T-helper 2 cell treated with Interferon-gamma antibody and Interleukin-4, amounts not matched to agents 5 μg/mL and 100 μg/mL, for 36 hours (primary cell): ENCODE measurements at regions not wholly inside any gene's neighbourhood (a gene's known extent, or its start where the extent isn't known, plus 50 kb on each side); places are given as distances from the start of the nearest gene placed in this dataset.

ENCODE experiments used
- DNase-seq: peaks from one replicate; pipeline ENCODE4 v3.0.0; 2021; ENCODE audit warnings: low spot score
- H3K27ac Mint-ChIP-seq: one replicate; pipeline ENCODE4 v1.8.0; 2021; ENCODE audit warnings: mild to moderate bottlenecking, mixed read lengths
- H3K27me3 Mint-ChIP-seq: one replicate; pipeline ENCODE4 v1.8.0; 2021; ENCODE audit warnings: low read depth, mixed read lengths
- H3K36me3 Mint-ChIP-seq: one replicate; pipeline ENCODE4 v1.8.0; 2021; ENCODE audit warnings: low read depth, mixed read lengths
- H3K4me1 Mint-ChIP-seq: one replicate; pipeline ENCODE4 v1.8.0; 2021; ENCODE audit warnings: low read depth, mixed read lengths
- H3K4me3 Mint-ChIP-seq: one replicate; pipeline ENCODE4 v1.8.0; 2022; ENCODE audit warnings: mild to moderate bottlenecking, moderate library complexity, mixed read lengths
- H3K9me3 Mint-ChIP-seq: one replicate; pipeline ENCODE4 v1.8.0; 2021; ENCODE audit warnings: mixed read lengths

DNA sequence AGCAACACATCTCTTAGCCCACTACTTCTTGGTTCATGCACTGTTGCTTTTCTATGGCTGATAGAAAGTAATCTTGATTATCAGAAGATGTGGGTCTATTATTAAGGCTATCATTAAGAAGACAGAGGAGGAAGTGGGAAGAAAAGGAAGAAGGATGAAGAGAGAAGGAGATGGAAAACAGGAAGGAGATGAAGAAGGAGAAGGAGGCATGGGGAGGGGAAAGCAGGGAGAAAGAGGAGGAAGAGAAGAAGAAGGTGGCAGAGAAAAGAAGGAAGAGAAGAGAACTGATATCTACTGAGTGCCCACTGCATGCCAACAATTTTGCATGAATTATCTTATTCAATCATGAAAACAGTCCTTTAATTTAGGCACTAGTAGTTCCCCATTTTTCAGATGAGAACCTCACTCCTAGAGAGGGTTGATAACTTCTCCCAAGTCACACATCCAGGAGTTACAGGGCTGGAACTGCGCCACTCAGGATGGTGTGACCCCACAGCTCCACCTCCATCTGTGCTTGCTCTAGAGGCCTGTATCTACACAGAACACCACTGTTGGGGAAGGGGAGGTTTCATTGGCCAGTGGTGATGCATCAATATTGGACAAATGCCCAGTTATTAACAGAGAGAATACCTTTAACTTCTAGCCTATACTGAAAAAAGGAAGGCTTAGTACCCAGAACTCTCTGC is 147.4 kb downstream of the CXCL12 start:
- no peak for DNase-seq
- no peak overlapping the region for H3K4me3 Mint-ChIP-seq
- no peaks in the 10 kb centered on the region for H3K27me3 Mint-ChIP-seq
- H3K9me3 Mint-ChIP-seq: no peaks in the 10 kb centered on the region
- no peaks in the 10 kb centered on the region for H3K4me1 Mint-ChIP-seq
- H3K36me3 Mint-ChIP-seq: no peaks in the 10 kb centered on the region
- no peak overlapping the region for H3K27ac Mint-ChIP-seq

DNA sequence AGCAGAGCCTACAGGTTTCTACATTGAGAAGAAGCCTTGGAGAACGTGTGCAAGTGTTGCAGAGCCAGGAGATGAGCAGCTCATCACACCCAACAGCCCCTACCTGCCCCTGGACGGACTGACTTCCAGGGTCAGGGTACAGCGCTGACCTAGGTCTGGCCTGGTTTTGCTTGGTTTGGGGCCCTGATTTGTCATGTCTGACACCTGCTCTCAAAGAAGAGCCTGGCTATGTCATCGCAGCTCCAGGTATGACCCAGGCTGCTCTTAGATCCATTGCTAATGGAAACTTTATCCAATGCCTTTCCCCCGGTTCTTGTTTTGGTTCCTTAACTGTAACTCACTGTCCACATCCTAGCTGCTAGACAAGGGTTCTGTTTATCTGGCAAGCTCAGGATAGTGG is 149.5 kb downstream of the CXCL12 start:
- H3K36me3 Mint-ChIP-seq: no peaks in the 10 kb centered on the region

GRCh38 chr10:44234483-44234875 is 150.4 kb downstream of the CXCL12 start:
- H3K27me3 Mint-ChIP-seq: no peaks in the 10 kb centered on the region
- H3K9me3 Mint-ChIP-seq: no peaks in the 10 kb centered on the region
- DNase-seq: no peak
- H3K4me1 Mint-ChIP-seq: no peaks in the 10 kb centered on the region
- H3K4me3 Mint-ChIP-seq: no peak overlapping the region
- no peak overlapping the region for H3K27ac Mint-ChIP-seq
- no peaks in the 10 kb centered on the region for H3K36me3 Mint-ChIP-seq

More for the DNA sequence above, 149.5 kb downstream of the CXCL12 start:
- H3K4me1 Mint-ChIP-seq: no peaks in the 10 kb centered on the region
- H3K9me3 Mint-ChIP-seq: no peaks in the 10 kb centered on the region
- no peak overlapping the region for H3K4me3 Mint-ChIP-seq
- H3K27ac Mint-ChIP-seq: no peak overlapping the region
- no peaks in the 10 kb centered on the region for H3K27me3 Mint-ChIP-seq
- no peak for DNase-seq

DNA sequence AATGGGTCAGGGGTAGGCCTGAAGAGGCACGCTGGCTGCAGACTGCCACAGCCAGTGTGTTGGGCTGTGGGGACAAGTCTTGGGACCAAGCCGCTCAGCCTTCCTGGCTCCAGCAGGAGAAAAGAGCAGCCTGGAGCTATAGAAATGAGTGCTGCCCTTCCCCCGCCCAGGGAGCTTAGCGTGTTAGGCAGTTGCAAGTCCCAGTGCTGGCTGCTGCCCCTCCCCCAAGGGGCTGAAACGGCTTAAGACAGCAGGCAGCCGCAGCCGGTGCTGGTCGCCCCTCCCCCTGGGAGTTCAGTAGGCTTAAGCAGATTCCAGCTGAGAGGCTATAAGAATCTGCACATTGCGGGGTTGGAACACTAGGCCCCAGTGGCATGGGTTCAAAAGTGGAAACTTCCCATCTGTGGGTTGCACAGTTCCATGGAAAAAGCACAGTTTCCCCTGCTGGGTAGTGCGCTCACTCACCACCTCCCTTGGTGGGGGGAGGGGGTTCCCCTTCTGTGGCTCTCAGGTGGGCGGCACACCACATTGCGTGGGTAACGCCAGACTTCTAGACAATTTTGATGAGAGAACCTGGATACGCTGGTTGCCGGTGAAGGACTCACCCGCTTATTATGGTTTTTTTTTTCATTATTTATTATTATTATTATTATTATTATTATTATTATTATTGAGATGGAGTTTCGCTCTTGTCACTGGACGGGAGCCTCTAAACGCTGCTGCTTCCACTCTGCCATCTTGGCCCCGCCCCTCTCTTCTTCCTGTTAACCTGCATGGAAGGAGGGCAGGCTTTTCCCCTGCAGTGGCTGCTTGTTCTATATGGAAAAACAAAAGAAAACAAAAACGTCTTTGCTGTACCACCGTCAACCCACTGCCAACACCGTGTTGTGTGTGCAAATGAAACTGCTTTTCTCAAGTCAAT is 151.1 kb downstream of the CXCL12 start:
- H3K36me3 Mint-ChIP-seq: no peaks in the 10 kb centered on the region
- H3K4me3 Mint-ChIP-seq: no peak overlapping the region
- H3K9me3 Mint-ChIP-seq: no peaks in the 10 kb centered on the region
- DNase-seq: no peak
- H3K27me3 Mint-ChIP-seq: no peaks in the 10 kb centered on the region
- H3K4me1 Mint-ChIP-seq: no peaks in the 10 kb centered on the region
- H3K27ac Mint-ChIP-seq: no peak overlapping the region

DNA sequence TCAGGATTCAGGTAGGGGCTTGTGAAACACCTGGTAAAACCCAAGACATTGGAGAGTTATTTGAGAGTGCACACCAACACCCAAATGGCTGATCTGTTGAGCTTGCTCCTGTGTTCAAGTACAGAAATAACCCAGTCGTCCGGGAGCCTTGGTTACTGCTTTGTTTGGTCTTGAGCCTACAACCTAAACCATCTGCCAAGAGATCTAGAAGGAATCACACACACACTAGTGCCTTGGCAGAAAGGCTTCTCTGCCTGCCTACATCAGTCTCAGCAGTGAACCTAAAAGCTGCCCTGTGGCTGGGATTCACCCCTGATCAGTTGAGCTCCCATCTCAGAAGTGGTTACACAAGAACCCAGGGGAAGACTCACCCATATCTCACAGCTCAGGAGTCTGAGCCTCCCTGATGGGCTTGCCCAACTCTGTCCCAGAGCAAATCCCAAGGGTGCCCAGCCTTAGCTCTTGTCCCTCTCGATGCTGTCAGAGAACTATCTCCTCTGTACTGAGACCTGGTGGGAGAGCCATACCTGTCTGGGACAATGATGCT is 167.6 kb downstream of the CXCL12 start:
- no peak overlapping the region for H3K4me3 Mint-ChIP-seq
- no peaks in the 10 kb centered on the region for H3K27me3 Mint-ChIP-seq
- H3K4me1 Mint-ChIP-seq: no peaks in the 10 kb centered on the region
- no peak for DNase-seq
- no peak overlapping the region for H3K27ac Mint-ChIP-seq
- no peaks in the 10 kb centered on the region for H3K9me3 Mint-ChIP-seq
- no peaks in the 10 kb centered on the region for H3K36me3 Mint-ChIP-seq

- Mint-ChIP-seq H3K27ac (no peak overlapping the region), H3K36me3 (no peaks in the 10 kb centered on the region), H3K27me3 (no peaks in the 10 kb centered on the region), H3K4me1 (no peaks in the 10 kb centered on the region), H3K9me3 (no peaks in the 10 kb centered on the region), H3K4me3 (no peak overlapping the region)
- no peak for DNase-seq
These were observed 168.8 kb downstream of the CXCL12 start for GRCh38 chr10:44216073-44216472.

DNA sequence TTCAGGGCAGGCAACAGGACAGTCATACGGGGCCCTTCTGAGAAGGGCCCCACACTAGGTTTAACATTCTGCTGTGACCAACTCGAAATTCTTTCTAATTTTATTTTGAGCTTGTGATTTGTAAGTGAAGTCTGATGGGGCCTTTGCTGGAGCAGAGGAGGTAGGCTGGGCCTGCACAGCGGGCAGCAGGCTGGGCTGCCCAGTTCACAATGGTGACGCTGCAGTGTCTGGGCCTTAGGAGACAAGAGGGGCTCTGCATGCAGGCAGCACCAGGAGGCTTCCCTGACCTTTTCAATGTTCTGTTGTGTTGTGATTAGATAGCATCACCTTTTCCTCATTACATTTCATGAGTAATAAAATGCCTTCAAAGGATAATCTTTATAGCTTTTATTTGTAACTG is 175.1 kb downstream of the CXCL12 start:
- Mint-ChIP-seq H3K4me1 (no peaks in the 10 kb centered on the region), H3K4me3 (no peak overlapping the region), H3K27ac (no peak overlapping the region), H3K9me3 (no peaks in the 10 kb centered on the region), H3K36me3 (no peaks in the 10 kb centered on the region), H3K27me3 (no peaks in the 10 kb centered on the region)
- DNase-seq: no peak

DNA sequence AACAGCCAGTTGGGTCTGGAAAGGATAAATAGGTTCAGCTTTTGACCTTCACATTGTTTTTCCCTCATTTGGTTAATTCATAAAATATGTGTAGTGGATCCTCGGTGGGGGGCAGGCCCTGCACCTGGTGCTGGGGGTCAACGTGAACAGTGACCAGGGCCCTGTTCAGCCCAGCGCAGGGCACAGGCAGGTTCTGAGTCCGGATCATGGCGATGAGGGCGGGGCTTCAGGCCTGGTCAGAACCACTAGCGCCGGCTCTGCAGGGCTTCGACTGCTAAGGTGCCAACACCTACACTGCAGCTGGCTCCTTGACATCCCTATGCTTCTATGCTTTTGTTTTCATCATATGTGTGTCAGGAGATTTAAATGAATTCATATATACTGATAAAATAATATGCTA is 177.7 kb downstream of the CXCL12 start:
- Mint-ChIP-seq H3K4me1 (no peaks in the 10 kb centered on the region), H3K27me3 (no peaks in the 10 kb centered on the region), H3K36me3 (no peaks in the 10 kb centered on the region), H3K9me3 (no peaks in the 10 kb centered on the region), H3K27ac (no peak overlapping the region), H3K4me3 (no peak overlapping the region)
- no peak for DNase-seq

- H3K36me3 Mint-ChIP-seq: no peaks in the 10 kb centered on the region
- H3K4me1 Mint-ChIP-seq: no peaks in the 10 kb centered on the region
- no peaks in the 10 kb centered on the region for H3K27me3 Mint-ChIP-seq
- H3K27ac Mint-ChIP-seq: no peak overlapping the region
- no peak for DNase-seq
- no peaks in the 10 kb centered on the region for H3K9me3 Mint-ChIP-seq
- H3K4me3 Mint-ChIP-seq: no peak overlapping the region
These were observed 178.6 kb downstream of the CXCL12 start for GRCh38 chr10:44206127-44206818.

DNA sequence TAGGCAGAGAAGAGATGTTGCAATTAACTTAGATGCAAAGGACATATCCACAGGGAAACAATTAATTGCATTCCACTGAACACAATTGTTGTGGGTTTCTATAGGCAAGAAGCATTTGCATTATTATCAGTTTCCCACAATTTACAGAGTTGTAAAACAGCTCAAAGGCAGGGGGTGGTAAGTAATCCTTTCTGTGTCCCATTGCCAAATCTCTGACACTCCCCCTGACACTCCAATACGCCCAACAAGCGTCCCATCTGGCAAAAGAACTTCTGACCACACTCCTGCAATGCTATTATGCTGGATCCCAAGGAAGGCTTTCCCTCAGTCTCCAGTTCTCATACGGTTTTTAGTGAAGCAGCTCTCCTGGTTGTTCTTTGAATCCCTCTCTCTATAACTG is 179.8 kb downstream of the CXCL12 start:
- no peak overlapping the region for H3K27ac Mint-ChIP-seq
- DNase-seq: no peak
- no peaks in the 10 kb centered on the region for H3K4me1 Mint-ChIP-seq
- no peaks in the 10 kb centered on the region for H3K36me3 Mint-ChIP-seq
- H3K9me3 Mint-ChIP-seq: no peaks in the 10 kb centered on the region
- no peak overlapping the region for H3K4me3 Mint-ChIP-seq
- H3K27me3 Mint-ChIP-seq: no peaks in the 10 kb centered on the region

DNA sequence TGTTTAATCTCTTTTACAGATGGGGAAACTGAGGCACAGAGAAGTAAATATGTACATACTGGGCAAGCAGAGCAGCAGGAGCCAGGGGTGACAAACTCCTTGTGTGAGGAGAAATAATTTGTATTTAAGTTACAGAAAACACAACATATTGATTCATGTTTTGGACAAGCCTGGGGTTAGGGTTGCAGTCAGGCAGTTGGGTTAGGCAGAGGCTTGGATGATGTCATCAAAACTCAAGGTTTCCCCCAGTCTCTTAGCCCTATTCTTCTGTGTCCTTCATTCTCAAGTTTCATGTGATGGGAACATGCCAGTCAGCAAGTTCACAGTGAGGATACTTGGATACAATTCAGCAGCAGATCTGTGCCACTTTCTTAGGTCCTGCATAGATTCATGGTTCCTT is 181.4 kb downstream of the CXCL12 start:
- no peak overlapping the region for H3K4me3 Mint-ChIP-seq

DNA sequence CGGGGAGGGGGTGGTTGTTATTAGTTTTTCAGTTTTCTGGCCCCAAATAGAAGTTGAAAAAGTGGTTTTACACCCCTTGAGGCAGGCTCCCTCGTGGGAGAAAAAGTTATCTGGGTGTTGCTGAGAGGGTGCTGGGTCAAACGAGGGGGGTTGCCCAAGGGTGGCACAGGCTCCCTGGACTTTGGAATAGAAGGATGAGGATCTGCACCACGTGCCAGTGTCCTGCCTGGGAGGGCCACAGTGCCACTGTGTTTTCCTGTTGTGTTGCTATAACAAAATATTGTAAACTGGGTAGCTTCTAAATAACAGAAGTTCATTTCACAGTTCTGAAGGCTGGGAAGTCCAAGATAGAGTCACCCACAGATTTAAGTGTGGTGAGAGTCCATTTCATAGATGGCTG is 181.9 kb downstream of the CXCL12 start:
- no peaks in the 10 kb centered on the region for H3K9me3 Mint-ChIP-seq
- H3K4me3 Mint-ChIP-seq: no peak overlapping the region
- no peaks in the 10 kb centered on the region for H3K36me3 Mint-ChIP-seq
- H3K27me3 Mint-ChIP-seq: no peaks in the 10 kb centered on the region
- no peaks in the 10 kb centered on the region for H3K4me1 Mint-ChIP-seq
- DNase-seq: no peak
- H3K27ac Mint-ChIP-seq: no peak overlapping the region

More for the DNA sequence above, 181.4 kb downstream of the CXCL12 start:
- Mint-ChIP-seq H3K27ac (no peak overlapping the region), H3K27me3 (no peaks in the 10 kb centered on the region), H3K4me1 (no peaks in the 10 kb centered on the region), H3K36me3 (no peaks in the 10 kb centered on the region), H3K9me3 (no peaks in the 10 kb centered on the region)
- DNase-seq: no peak

- no peak overlapping the region for H3K27ac Mint-ChIP-seq
- no peak overlapping the region for H3K4me3 Mint-ChIP-seq
- H3K27me3 Mint-ChIP-seq: no peaks in the 10 kb centered on the region
- no peaks in the 10 kb centered on the region for H3K36me3 Mint-ChIP-seq
- H3K9me3 Mint-ChIP-seq: no peaks in the 10 kb centered on the region
- H3K4me1 Mint-ChIP-seq: no peaks in the 10 kb centered on the region
- DNase-seq: no peak
These were observed 183.2 kb downstream of the CXCL12 start for GRCh38 chr10:44201656-44202055.

DNA sequence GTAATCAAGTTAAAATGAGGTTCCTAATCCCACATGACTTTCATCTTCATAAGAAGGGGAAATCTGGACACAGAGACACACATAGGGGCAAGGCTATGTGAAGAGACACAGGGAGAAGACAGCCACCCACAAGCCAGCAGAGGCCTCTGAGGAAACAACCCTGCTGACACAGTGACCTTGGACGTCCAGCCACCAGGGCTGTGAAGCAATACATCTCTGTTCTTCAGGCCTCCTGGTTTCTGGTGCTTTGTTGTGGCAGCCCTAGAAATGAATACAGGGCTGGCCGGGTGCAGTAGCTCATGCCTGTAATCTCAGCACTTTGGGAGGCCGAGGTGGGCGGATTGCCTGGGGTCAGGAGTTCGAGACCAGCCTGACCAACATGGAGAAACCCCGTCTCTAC is 183.9 kb downstream of the CXCL12 start:
- H3K36me3 Mint-ChIP-seq: no peaks in the 10 kb centered on the region
- H3K4me3 Mint-ChIP-seq: no peak overlapping the region
- H3K27ac Mint-ChIP-seq: no peak overlapping the region
- no peaks in the 10 kb centered on the region for H3K27me3 Mint-ChIP-seq
- H3K4me1 Mint-ChIP-seq: no peaks in the 10 kb centered on the region
- no peak for DNase-seq
- H3K9me3 Mint-ChIP-seq: no peaks in the 10 kb centered on the region
